GM23248 (cell line): ENCODE measurements at regions not wholly inside any gene's neighbourhood (a gene's known extent, or its start where the extent isn't known, plus 50 kb on each side); places are given as distances from the start of the nearest gene placed in this dataset.
A peak's percentile ranks its signal among the peaks of the same experiment; 100 is the strongest.

Experiments used
- DNase-seq: peaks from one replicate; pipeline ENCODE4 v3.0.0-alpha.2; 2015
- H2AFZ ChIP-seq: fragments of 200-600 bp; sonication (generic); 2 replicates; pipeline ENCODE4 v1.6.1; 2016; ENCODE audit warnings: antibody characterized with exemption
- H3F3A ChIP-seq: fragments of 200-600 bp; sonication (generic); 2 replicates; pipeline ENCODE4 v1.6.1; 2016; ENCODE audit warnings: mild to moderate bottlenecking, antibody characterized with exemption, mixed run types; ENCODE audit not compliant: insufficient read depth
- H3K27ac ChIP-seq: fragments of 200-600 bp; sonication (generic); 2 replicates; pipeline ENCODE4 v1.5.1; 2016; ENCODE audit warnings: mild to moderate bottlenecking
- H3K27me3 ChIP-seq: fragments of 200-600 bp; sonication (generic); replicated peaks from 2 replicates; pipeline ENCODE4 v1.6.1; 2016; ENCODE audit warnings: mild to moderate bottlenecking; ENCODE audit not compliant: insufficient read depth
- H3K36me3 ChIP-seq: fragments of 200-600 bp; sonication (generic); 2 replicates; pipeline ENCODE4 v1.6.1; 2016; ENCODE audit warnings: low read depth, mild to moderate bottlenecking
- H3K4me1 ChIP-seq: fragments of 200-600 bp; sonication (generic); 2 replicates; pipeline ENCODE4 v1.6.1; 2016; ENCODE audit warnings: mild to moderate bottlenecking; ENCODE audit not compliant: insufficient read depth
- H3K4me2 ChIP-seq: fragments of 200-600 bp; sonication (generic); one replicate; pipeline ENCODE4 v1.6.1; 2016; ENCODE audit warnings: mild to moderate bottlenecking; ENCODE audit not compliant: unreplicated experiment
- H3K4me3 ChIP-seq: fragments of 200-600 bp; sonication (generic); 2 replicates; pipeline ENCODE4 v1.5.1; 2016; ENCODE audit warnings: mild to moderate bottlenecking
- H3K79me2 ChIP-seq: fragments of 200-600 bp; sonication (generic); 2 replicates; pipeline ENCODE4 v1.6.1; 2016; ENCODE audit warnings: mild to moderate bottlenecking; ENCODE audit not compliant: insufficient read depth
- H3K9ac ChIP-seq: fragments of 200-600 bp; sonication (generic); 2 replicates; pipeline ENCODE4 v1.6.1; 2016; ENCODE audit warnings: mild to moderate bottlenecking
- H3K9me2 ChIP-seq: fragments of 200-600 bp; sonication (generic); 2 replicates; pipeline ENCODE4 v1.6.1; 2016; ENCODE audit warnings: mixed run types, mild to moderate bottlenecking, moderate library complexity; ENCODE audit not compliant: insufficient read depth
- H3K9me3 ChIP-seq: fragments of 200-600 bp; sonication (generic); one replicate; pipeline ENCODE4 v1.6.1; 2017; ENCODE audit warnings: low read depth
- H4K20me1 ChIP-seq: fragments of 200-600 bp; sonication (generic); 2 replicates; pipeline ENCODE4 v1.6.0; 2016; ENCODE audit not compliant: insufficient read depth
- EZH2 ChIP-seq: fragments of 200-600 bp; sonication (generic); IDR thresholded peaks from 2 replicates; pipeline ENCODE4 v1.6.1; 2018; ENCODE audit warnings: antibody characterized with exemption, mild to moderate bottlenecking; ENCODE audit not compliant: insufficient read depth, poor library complexity, severe bottlenecking
- EZH2phosphoT487 ChIP-seq: fragments of 200-600 bp; sonication (generic); IDR thresholded peaks from 2 replicates; pipeline ENCODE4 v1.6.1; 2018; ENCODE audit warnings: antibody characterized with exemption, moderate library complexity, mild to moderate bottlenecking, low read depth; ENCODE audit not compliant: insufficient read depth
- WGBS, 2 experiments: methylation state at CpG; one replicate each; pipeline ENCODE4 v1.1.6; 2015 to 2017; ENCODE audit warnings: low lambda C conversion rate in 2 of 2, low coverage in 1 of 2; ENCODE audit errors: missing lambda C conversion rate in 2 of 2; 5-methylcytosine and 5-hydroxymethylcytosine counted together
- in situ Hi-C: fragments of 300-500 bp; cut with MboI; formaldehyde crosslinking; loops from 2 replicates; pipeline ENCODE4 v1.15.0; 2020

DNA sequence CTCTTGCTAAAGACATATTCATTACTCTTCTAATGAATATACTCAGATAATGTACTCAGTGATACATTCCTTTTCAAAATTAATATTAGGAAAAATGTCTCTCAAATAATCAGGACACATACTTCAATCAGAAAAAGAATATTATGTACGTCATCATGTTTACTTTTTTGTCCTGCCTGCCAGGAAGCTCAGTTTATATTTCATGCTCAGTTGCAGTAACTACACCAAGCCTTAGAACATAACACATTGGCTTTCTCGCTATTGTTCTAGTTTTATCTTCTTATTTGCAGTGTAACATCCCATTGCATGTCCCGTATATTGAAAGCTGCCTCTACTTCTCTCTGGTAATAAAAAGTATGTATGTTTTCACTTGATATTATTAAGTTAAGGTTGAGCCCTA lies 181.5 kb upstream of the LPP start:
- WGBS, 2 experiments = 95 to 96% methylated on average over 3 of the region's 3 CpGs
- no peaks in the 10 kb centered on the region for H4K20me1 ChIP-seq
- no peak overlapping the region for H3K27ac ChIP-seq
- H3K27me3 ChIP-seq = no peaks in the 10 kb centered on the region
- H3F3A ChIP-seq = peaks cover 29% of the 10 kb centered on the region
- DNase-seq = no peak
- no peak for TF ChIP-seq EZH2
- TF ChIP-seq EZH2phosphoT487 = no peak
- no peaks in the 10 kb centered on the region for H3K9me3 ChIP-seq
- H3K36me3 ChIP-seq = no peaks in the 10 kb centered on the region
- H3K4me3 ChIP-seq = no peak overlapping the region
- H3K9me2 ChIP-seq = no peaks in the 10 kb centered on the region
- in situ Hi-C loops = loop anchor here (25.0 kb wide), 1 partner anchor 210 kb away; no protein-coding TSS in a partner anchor
- H3K9ac ChIP-seq = no peak overlapping the region
- H3K4me2 ChIP-seq = no peak overlapping the region
- H3K79me2 ChIP-seq = no peaks in the 10 kb centered on the region
- no peak overlapping the region for H2AFZ ChIP-seq
- peaks cover 28% of the 10 kb centered on the region for H3K4me1 ChIP-seq

DNA sequence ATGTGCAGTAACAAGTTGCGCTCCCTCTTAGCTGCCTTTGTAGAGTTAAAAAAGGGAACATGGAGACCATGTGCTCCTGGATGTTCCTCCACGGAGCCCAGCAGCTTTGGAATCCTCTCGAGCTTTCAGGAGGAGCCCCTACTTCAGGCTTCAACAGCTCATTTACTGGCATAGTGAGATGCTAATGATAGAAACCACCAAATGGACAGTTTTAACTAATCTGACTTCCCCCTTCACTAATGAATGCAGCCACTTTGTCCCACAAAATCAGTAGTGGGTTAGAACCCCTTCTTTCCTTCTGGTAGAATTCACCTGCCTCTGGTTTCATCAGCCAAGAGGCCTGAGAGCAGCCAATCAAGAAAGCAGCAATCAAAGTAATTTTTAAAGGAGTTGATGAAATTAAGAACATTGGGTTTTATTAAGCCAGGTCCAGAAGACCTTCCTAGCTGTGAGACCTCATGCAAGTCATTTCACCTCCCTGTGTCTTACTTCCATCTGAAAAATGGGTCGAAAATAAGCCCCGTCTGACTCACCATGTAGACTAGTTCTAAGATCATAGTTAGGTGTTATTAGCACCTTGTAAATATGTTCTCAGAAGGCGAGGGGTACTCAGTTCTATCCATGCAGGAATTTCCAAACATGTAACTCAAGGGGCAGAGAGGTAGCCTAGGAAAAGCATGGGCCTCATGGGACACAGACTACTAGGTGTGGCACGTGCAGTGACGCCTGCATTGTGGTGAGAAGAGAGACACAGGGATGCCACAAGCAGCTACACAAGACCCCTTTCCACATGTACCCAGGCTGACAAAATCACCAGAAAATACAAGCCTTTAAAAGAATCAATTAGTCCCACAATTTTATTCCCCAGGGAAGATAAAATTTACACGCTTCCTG lies 179.7 kb upstream of the LPP start:
- Histone ChIP-seq H3K27me3 (no peaks in the 10 kb centered on the region), H3K9me3 (no peaks in the 10 kb centered on the region), H3K9ac (no peak overlapping the region), H3K4me1 (peaks cover 15% of the 10 kb centered on the region), H3K79me2 (no peaks in the 10 kb centered on the region), H3K4me2 (no peak overlapping the region), H3K9me2 (no peaks in the 10 kb centered on the region), H4K20me1 (no peaks in the 10 kb centered on the region), H2AFZ (no peak overlapping the region), H3K4me3 (no peak overlapping the region), H3K27ac (no peak overlapping the region), H3K36me3 (no peaks in the 10 kb centered on the region), H3F3A (peaks cover 21% of the 10 kb centered on the region)
- TF ChIP-seq EZH2phosphoT487 (no peak), EZH2 (no peak)
- in situ Hi-C loops = loop anchor here (25.0 kb wide), 1 partner anchor 212 kb away; no protein-coding TSS in a partner anchor
- no peak for DNase-seq
- WGBS, 2 experiments = 89 to 90% methylated on average over 9 of the region's 9 CpGs

GRCh38 chr3:187974871-187975271 lies 179.1 kb upstream of the LPP start:
- no peak overlapping the region for H3K4me3 ChIP-seq
- no peaks in the 10 kb centered on the region for H3K9me2 ChIP-seq
- H3K36me3 ChIP-seq = no peaks in the 10 kb centered on the region
- DNase-seq = no peak
- WGBS, 2 experiments = 82 to 83% methylated on average over 3 of the region's 3 CpGs
- H3K27ac ChIP-seq = no peak overlapping the region
- no peaks in the 10 kb centered on the region for H3K79me2 ChIP-seq
- H3K9me3 ChIP-seq = no peaks in the 10 kb centered on the region
- no peak overlapping the region for H3K9ac ChIP-seq
- H3K4me1 ChIP-seq = peaks cover 12% of the 10 kb centered on the region
- H2AFZ ChIP-seq = no peak overlapping the region
- H3K4me2 ChIP-seq = no peak overlapping the region
- no peaks in the 10 kb centered on the region for H3K27me3 ChIP-seq
- H3F3A ChIP-seq = peaks cover 18% of the 10 kb centered on the region
- in situ Hi-C loops = loop anchor here (25.0 kb wide), 1 partner anchor 213 kb away; no protein-coding TSS in a partner anchor
- H4K20me1 ChIP-seq = no peaks in the 10 kb centered on the region
- TF ChIP-seq EZH2phosphoT487 (no peak), EZH2 (no peak)

- DNase-seq = peak; percentile 54
- 0 out of 2 replicates have a peak overlapping the region, but pooled peaks have one; percentile 7 for H3K27ac ChIP-seq
- no peaks in the 10 kb centered on the region for H4K20me1 ChIP-seq
- no peak for TF ChIP-seq EZH2
- TF ChIP-seq EZH2phosphoT487 = no peak
- H3F3A ChIP-seq = peaks cover 18% of the 10 kb centered on the region
- in situ Hi-C loops = no loop called here
- H3K4me3 ChIP-seq = no peak overlapping the region
- H3K79me2 ChIP-seq = no peaks in the 10 kb centered on the region
- 19 to 20% methylated on average over 7 of the region's 7 CpGs for WGBS, 2 experiments
- no peaks in the 10 kb centered on the region for H3K27me3 ChIP-seq
- no peaks in the 10 kb centered on the region for H3K36me3 ChIP-seq
- H3K9ac ChIP-seq = no peak overlapping the region
- H3K9me2 ChIP-seq = no peaks in the 10 kb centered on the region
- no peaks in the 10 kb centered on the region for H3K9me3 ChIP-seq
- H3K4me2 ChIP-seq = no peak overlapping the region
- H2AFZ ChIP-seq = 0 out of 2 replicates have a peak overlapping the region, but pooled peaks have one; percentile 7
- H3K4me1 ChIP-seq = peaks cover 12% of the 10 kb centered on the region
Measured at GRCh38 chr3:187975561-187976364, 178.2 kb upstream of the LPP start.
